ENCODE measurements at regions not wholly inside any gene's neighbourhood (a gene's known extent, or its start where the extent isn't known, plus 50 kb on each side); places are given as distances from the start of the nearest gene placed in this dataset.

GRCh38 chr11:134468081-134468668 lies 56.1 kb upstream of the B3GAT1 start:
- no peak for TF ChIP-seq POLR2A (IDR thresholded peaks at IDR 0.05)
- no peak for TF ChIP-seq CTCF (IDR thresholded peaks at IDR 0.05)
- no peak for TF ChIP-seq POLR2AphosphoS5 (IDR thresholded peaks at IDR 0.05)
- TF ChIP-seq EP300 (IDR thresholded peaks at IDR 0.05): no peak
